CD4-positive, CD25-positive, alpha-beta regulatory T cell (primary cell): ENCODE measurements at regions not wholly inside any gene's neighbourhood (a gene's known extent, or its start where the extent isn't known, plus 50 kb on each side); places are given as distances from the start of the nearest gene placed in this dataset.
A peak's percentile ranks its signal among the peaks of the same experiment; 100 is the strongest.

Experiments
- ATAC-seq, 2 donors: fragments of 150-1000 bp; cut with Tn5 transposase; one replicate each; pipeline ENCODE4 v1.10.0; 2021; ENCODE audit warnings: low read depth in 2 of 2, moderate number of reproducible peaks in 2 of 2, moderate library complexity in 1 of 2
- DNase-seq, 3 donors: peaks; one replicate each; pipeline versions ENCODE4 v3.0.0 to v3.0.0-alpha.2; 2012 to 2022; ENCODE audit warnings: mixed read lengths in 1 of 3
- H3K27ac ChIP-seq: one replicate; pipeline ENCODE4 v1.7.0; 2013; ENCODE audit warnings: mild to moderate bottlenecking, low read length; ENCODE audit not compliant: insufficient read depth, poor library complexity, severe bottlenecking
- H3K27me3 ChIP-seq: one replicate; pipeline ENCODE4 v1.7.0; 2013; ENCODE audit warnings: low read length; ENCODE audit not compliant: control insufficient read depth, insufficient read depth
- H3K36me3 ChIP-seq: one replicate; pipeline ENCODE4 v1.7.0; 2013; ENCODE audit warnings: mild to moderate bottlenecking, low read length, moderate library complexity; ENCODE audit not compliant: control insufficient read depth, insufficient read depth
- H3K4me1 ChIP-seq: 2 replicates; pipeline ENCODE4 v1.7.0; 2013; ENCODE audit warnings: mild to moderate bottlenecking, low read length; ENCODE audit not compliant: insufficient read depth, control insufficient read depth, poor library complexity, severe bottlenecking
- H3K4me3 ChIP-seq: one replicate; pipeline ENCODE4 v1.7.0; 2013; ENCODE audit warnings: low read depth, mild to moderate bottlenecking, low read length, moderate library complexity
- H3K9me3 ChIP-seq, 2 experiments: 1 replicate in 1 of 2; 2 replicates in 1 of 2; pipeline ENCODE4 v1.7.0; 2013; ENCODE audit warnings: low read length in 2 of 2, mild to moderate bottlenecking in 1 of 2, moderate library complexity in 1 of 2; ENCODE audit not compliant: control insufficient read depth in 2 of 2
- H3K27ac Mint-ChIP-seq, 3 donors: one replicate each; pipeline ENCODE4 v1.8.0; 2020 to 2022; ENCODE audit warnings: mild to moderate bottlenecking in 3 of 3, mixed read lengths in 3 of 3, moderate library complexity in 2 of 3
- H3K27me3 Mint-ChIP-seq: one replicate; pipeline ENCODE4 v1.8.0; 2022; ENCODE audit warnings: mild to moderate bottlenecking, mixed read lengths
- H3K36me3 Mint-ChIP-seq: one replicate; pipeline ENCODE4 v1.8.0; 2020; ENCODE audit warnings: mixed read lengths
- H3K4me1 Mint-ChIP-seq, 4 donors: one replicate each; pipeline ENCODE4 v1.8.0; 2020 to 2022; ENCODE audit warnings: mixed read lengths in 4 of 4, mild to moderate bottlenecking in 1 of 4
- H3K4me3 Mint-ChIP-seq, 4 donors: one replicate each; pipeline ENCODE4 v1.8.0; 2020 to 2022; ENCODE audit warnings: mild to moderate bottlenecking in 4 of 4, mixed read lengths in 4 of 4, moderate library complexity in 3 of 4
- H3K9me3 Mint-ChIP-seq, 7 donors: one replicate each; pipeline ENCODE4 v1.8.0; 2020 to 2022; ENCODE audit warnings: mixed read lengths in 7 of 7, mild to moderate bottlenecking in 3 of 7, moderate library complexity in 2 of 7

DNA sequence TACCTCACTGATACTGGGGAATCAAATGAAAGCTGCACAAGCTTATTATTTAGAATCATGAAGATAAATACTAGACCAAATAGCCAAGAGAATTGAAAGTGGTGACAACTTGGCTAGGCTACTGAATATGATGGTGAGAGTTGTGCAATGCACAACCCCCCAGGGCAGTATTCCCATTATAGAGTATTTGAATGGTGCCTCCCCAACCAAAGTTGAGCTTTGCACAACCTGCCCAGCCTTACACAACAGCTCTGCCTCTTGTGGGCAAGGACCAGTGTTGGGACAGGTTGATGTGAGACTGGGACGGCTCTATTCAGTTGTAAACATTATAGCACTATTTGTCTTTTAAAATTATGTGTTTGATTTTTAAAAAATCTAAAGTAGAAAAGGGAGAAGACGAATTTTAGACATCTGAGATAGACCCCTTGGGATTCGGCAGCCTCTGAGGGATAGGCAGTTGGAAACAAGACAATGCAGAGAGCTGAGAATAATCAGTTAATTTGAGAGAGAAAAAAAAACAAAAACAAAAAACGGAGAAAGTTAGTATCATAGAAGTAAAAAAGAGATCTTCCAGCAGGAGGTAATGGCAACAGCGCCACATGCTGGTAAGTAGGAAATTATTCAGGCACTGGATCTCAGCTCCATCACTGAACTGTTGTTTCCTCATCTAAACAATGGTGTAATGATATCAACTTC is 91.0 kb upstream of the KCNA3 start:
- peak; percentile 65 to 70 for ATAC-seq
- no peak overlapping the region for H3K4me3 Mint-ChIP-seq

DNA sequence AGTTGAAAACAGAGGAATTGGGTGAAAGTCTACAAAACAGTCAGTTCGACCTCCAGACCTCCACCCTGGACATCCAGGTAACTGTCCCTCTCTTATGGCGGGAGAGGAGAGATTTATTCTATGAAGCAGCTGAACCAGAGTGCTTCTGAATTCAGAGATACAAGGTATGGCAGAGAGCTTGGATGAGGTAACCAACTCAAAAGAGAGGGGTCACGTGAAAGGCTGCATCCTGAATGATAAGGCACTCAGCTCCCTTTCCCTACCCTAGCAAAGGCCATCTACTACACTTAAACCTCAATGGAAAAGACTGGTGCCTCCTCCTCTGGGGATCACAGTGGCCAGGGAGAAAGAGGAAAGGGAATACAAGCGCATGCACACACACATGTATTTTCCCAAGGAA is 88.4 kb upstream of the KCNA3 start:
- Mint-ChIP-seq H3K27me3 (peaks cover 60% of the 10 kb centered on the region), H3K27ac (no peak overlapping the region), H3K36me3 (no peaks in the 10 kb centered on the region), H3K4me1 (peaks cover 4 to 6% (median 4%) of the 10 kb centered on the region in 4 donors), H3K4me3 (no peak overlapping the region), H3K9me3 (peaks cover 0 to 3% (median 0%) of the 10 kb centered on the region in 7 donors)
- H3K9me3 ChIP-seq, result no peaks in the 10 kb centered on the region
- DNase-seq (no peak), ATAC-seq (no peak)
- no peak overlapping the region for H3K27ac ChIP-seq
- H3K36me3 ChIP-seq, result no peaks in the 10 kb centered on the region
- H3K4me1 ChIP-seq, result no peaks in the 10 kb centered on the region
- H3K4me3 ChIP-seq, result no peak overlapping the region
- peaks cover 16% of the 10 kb centered on the region for H3K27me3 ChIP-seq

More for the DNA sequence above, 91.0 kb upstream of the KCNA3 start:
- Mint-ChIP-seq H3K9me3 (peaks cover 0 to 2% (median 0%) of the 10 kb centered on the region in 7 donors), H3K4me1 (peaks cover 2 to 6% (median 4%) of the 10 kb centered on the region in 4 donors), H3K36me3 (no peaks in the 10 kb centered on the region), H3K27me3 (peaks cover 47% of the 10 kb centered on the region), H3K27ac (no peak overlapping the region)
- Histone ChIP-seq H3K27me3 (peaks cover 16% of the 10 kb centered on the region), H3K4me3 (no peak overlapping the region), H3K27ac (no peak overlapping the region), H3K36me3 (no peaks in the 10 kb centered on the region), H3K4me1 (no peaks in the 10 kb centered on the region), H3K9me3 (no peaks in the 10 kb centered on the region)
- peak; percentile 29 to 83 (median 74) for DNase-seq

DNA sequence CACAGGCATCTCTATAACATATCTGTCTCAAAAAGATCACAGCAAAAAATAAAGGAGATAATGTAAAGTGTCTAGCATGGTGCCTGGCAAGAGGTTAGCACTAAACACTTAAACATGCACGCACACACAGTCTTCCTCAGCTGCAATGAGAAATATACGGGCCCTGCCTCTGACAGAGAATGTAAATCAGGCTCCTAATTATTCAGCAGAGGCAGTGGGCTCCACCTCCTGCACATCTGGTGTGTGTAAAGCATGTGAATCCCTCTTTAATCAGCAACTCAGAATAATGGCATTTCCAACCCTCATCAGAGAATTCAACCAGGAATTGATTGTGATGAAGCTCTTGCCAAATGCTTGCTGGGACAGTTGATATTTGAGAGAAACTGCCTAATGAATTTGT is 85.6 kb upstream of the KCNA3 start:
- Mint-ChIP-seq H3K4me3 (no peak overlapping the region), H3K4me1 (peaks cover 0 to 2% (median 0%) of the 10 kb centered on the region in 4 donors), H3K9me3 (peaks cover 0 to 3% (median 0%) of the 10 kb centered on the region in 7 donors), H3K27me3 (peaks cover 56% of the 10 kb centered on the region), H3K27ac (no peak overlapping the region), H3K36me3 (no peaks in the 10 kb centered on the region)
- Histone ChIP-seq H3K4me3 (no peak overlapping the region), H3K4me1 (no peaks in the 10 kb centered on the region), H3K27ac (no peak overlapping the region), H3K27me3 (peaks cover 28% of the 10 kb centered on the region), H3K9me3 (peaks cover 0 to 2% of the 10 kb centered on the region in 2 experiments), H3K36me3 (no peaks in the 10 kb centered on the region)
- ATAC-seq (no peak), DNase-seq (no peak)

DNA sequence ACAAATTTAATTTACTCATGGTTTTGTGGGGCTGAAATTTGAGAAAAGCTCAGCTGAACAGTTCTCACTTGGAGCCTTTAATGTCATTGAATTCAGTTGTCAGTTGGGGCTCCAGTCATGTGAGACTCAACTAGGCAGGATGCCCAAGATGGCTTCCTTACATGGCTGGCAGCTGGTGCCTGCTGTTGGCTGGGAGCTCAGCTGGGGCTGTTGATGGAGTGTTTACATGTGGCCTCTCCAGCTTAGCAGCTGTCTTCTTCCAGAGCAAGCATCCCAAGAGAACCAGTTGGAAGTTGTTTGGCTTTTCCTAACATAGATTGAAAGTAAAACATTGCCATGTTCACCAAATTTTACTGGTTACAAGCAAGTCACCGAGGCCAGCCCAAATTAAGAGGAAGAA is 81.8 kb upstream of the KCNA3 start:
- no peak for DNase-seq
- Histone ChIP-seq H3K27me3 (peaks cover 33% of the 10 kb centered on the region), H3K4me3 (no peak overlapping the region), H3K36me3 (no peaks in the 10 kb centered on the region), H3K9me3 (peaks cover 0 to 2% of the 10 kb centered on the region in 2 experiments), H3K27ac (no peak overlapping the region), H3K4me1 (no peaks in the 10 kb centered on the region)
- Mint-ChIP-seq H3K9me3 (peaks cover 0 to 3% (median 0%) of the 10 kb centered on the region in 7 donors), H3K36me3 (no peaks in the 10 kb centered on the region), H3K27me3 (peaks cover 63% of the 10 kb centered on the region), H3K4me1 (peaks cover 0 to 2% (median 0%) of the 10 kb centered on the region in 4 donors), H3K27ac (no peak overlapping the region), H3K4me3 (no peak overlapping the region)
- ATAC-seq, result no peak

DNA sequence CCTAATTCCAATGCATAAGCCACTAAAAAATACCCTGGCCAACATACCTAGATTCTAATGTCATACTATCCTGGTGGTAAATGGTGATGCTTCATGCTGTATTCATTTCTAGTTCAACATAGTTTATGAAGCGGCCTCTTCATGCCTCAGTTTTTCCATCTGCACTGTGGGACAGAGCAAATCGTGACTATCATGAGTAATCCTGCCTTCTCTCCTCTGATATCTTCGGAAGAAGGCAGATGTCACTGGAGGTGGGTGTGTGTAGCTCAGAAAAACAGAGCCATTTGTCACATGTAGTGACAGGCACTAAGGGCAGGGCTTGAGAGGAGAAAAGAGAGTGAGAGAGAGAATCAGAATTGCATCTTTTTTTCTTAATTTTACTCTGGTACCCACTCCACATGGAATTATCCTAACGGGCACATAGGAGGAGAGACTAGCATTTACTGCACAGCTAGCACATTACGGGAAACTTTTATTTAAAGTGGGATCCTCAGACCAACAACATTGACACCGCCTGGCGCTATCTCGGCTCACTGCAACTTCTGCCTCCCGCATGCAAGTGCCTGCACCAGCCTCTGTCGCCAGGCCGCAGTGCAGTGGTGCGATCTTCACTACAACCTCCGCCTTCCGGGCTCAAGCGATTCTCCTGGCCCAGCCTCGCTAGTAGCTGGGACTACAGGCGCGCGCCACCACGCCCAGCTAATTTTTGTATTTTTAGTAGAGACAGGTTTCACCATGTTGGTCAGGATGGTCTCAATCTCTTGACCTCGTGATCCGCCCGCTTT is 78.4 kb upstream of the KCNA3 start:
- no peaks in the 10 kb centered on the region for H3K36me3 Mint-ChIP-seq
- no peak overlapping the region for H3K27ac ChIP-seq
- ATAC-seq (no peak), DNase-seq (no peak)
- H3K4me3 Mint-ChIP-seq, result no peak overlapping the region
- peaks cover 61% of the 10 kb centered on the region for H3K27me3 Mint-ChIP-seq
- H3K27ac Mint-ChIP-seq, result no peak overlapping the region
- H3K27me3 ChIP-seq, result peaks cover 30% of the 10 kb centered on the region
- peaks cover 0 to 2% of the 10 kb centered on the region in 2 experiments for H3K9me3 ChIP-seq
- H3K9me3 Mint-ChIP-seq, result peaks cover 0 to 3% (median 0%) of the 10 kb centered on the region in 7 donors
- no peaks in the 10 kb centered on the region for H3K36me3 ChIP-seq
- H3K4me3 ChIP-seq, result no peak overlapping the region
- no peaks in the 10 kb centered on the region for H3K4me1 ChIP-seq
- H3K4me1 Mint-ChIP-seq, result no peaks in the 10 kb centered on the region

DNA sequence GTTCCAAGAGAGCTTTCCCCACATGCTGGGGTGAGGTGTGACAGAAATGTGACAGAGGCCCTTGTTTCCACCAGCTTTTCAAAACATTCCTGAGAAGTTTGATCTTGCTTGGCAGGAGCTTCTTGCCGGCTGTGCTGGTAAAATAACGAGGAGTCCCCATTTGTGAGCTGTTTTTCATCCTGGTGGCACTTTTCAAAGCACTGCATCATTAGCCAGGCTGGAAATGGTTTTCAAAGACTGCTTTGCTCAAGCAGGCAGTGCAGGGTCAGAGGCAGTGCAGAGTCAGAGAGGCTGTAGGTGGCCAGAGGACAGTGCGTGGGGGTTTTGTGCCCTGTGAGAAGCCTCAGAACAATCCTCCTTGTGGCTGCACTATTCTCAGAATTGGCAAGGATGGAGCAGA is 75.8 kb upstream of the KCNA3 start:
- Mint-ChIP-seq H3K4me3 (no peak overlapping the region), H3K4me1 (no peaks in the 10 kb centered on the region), H3K36me3 (no peaks in the 10 kb centered on the region), H3K9me3 (peaks cover 0 to 3% (median 0%) of the 10 kb centered on the region in 7 donors), H3K27ac (no peak overlapping the region), H3K27me3 (peaks cover 50% of the 10 kb centered on the region)
- H3K9me3 ChIP-seq, result peaks cover 0 to 2% of the 10 kb centered on the region in 2 experiments
- ATAC-seq (no peak), DNase-seq (no peak)
- no peak overlapping the region for H3K27ac ChIP-seq
- peaks cover 16% of the 10 kb centered on the region for H3K27me3 ChIP-seq
- no peak overlapping the region for H3K4me3 ChIP-seq
- H3K4me1 ChIP-seq, result no peaks in the 10 kb centered on the region
- H3K36me3 ChIP-seq, result no peaks in the 10 kb centered on the region

DNA sequence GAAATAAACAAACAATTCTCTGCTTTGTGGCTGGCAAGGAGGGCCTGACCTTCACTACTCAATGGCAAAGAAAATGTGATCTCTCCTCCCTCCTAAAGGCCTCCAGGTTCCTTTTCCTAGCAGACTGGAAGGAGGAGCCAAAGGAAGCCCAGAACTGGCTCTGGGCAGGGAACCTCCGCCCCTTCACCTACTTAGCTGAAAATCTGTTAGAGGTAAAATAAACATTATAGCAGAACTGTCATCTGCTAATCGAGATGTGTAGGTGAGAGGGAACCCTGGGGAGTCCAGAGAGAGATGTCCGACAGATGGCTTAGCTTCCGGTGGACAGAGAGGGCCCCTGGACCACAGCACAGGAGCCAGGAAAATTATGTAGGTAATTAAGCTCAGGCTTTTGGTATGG is 75.2 kb upstream of the KCNA3 start:
- no peak overlapping the region for H3K4me3 ChIP-seq
- H3K27ac ChIP-seq, result no peak overlapping the region
- no peaks in the 10 kb centered on the region for H3K36me3 Mint-ChIP-seq
- H3K27me3 Mint-ChIP-seq, result peaks cover 50% of the 10 kb centered on the region
- no peak for DNase-seq
- no peaks in the 10 kb centered on the region for H3K4me1 Mint-ChIP-seq
- peaks cover 0 to 6% (median 0%) of the 10 kb centered on the region in 7 donors for H3K9me3 Mint-ChIP-seq
- H3K27me3 ChIP-seq, result peaks cover 16% of the 10 kb centered on the region
- no peaks in the 10 kb centered on the region for H3K36me3 ChIP-seq
- H3K4me1 ChIP-seq, result no peaks in the 10 kb centered on the region
- no peak overlapping the region for H3K27ac Mint-ChIP-seq
- H3K9me3 ChIP-seq, result no peaks in the 10 kb centered on the region
- H3K4me3 Mint-ChIP-seq, result no peak overlapping the region
- ATAC-seq, result no peak
